H1 (cell line): ENCODE measurements at regions not wholly inside any gene's neighbourhood (a gene's known extent, or its start where the extent isn't known, plus 50 kb on each side); places are given as distances from the start of the nearest gene placed in this dataset.

Source experiments
- CTCF ChIA-PET: fragments of 300-600 bp; sonication (Branson Sonifier 250); formaldehyde crosslinking; loops from one replicate; lab custom pipeline; 2021; ENCODE audit not compliant: partially characterized antibody; lab: Charles Lee
- POLR2A ChIA-PET: fragments of 300-600 bp; sonication (Branson Sonifier 250); formaldehyde crosslinking; loops from one replicate; lab custom pipeline; 2021; ENCODE audit warnings: inconsistent platforms; ENCODE audit not compliant: partially characterized antibody; lab: Charles Lee
- DNase-seq, 2 experiments: peaks; one replicate each; pipeline versions ENCODE4 v3.0.0 to v3.0.0-alpha.2; 2010 to 2022; ENCODE audit warnings: low spot score in 2 of 2, low read depth in 1 of 2, mixed read lengths in 1 of 2
- FAIRE-seq: peaks from 2 replicates; lab custom pipeline; 2011; peaks lifted over from hg19 to GRCh38; lab: Jason Lieb, UNC
- H2AFZ ChIP-seq: 2 replicates; pipeline ENCODE4 v1.8.1; 2012; ENCODE audit warnings: low read length, inconsistent platforms
- H2AK5ac ChIP-seq: 2 replicates; pipeline ENCODE4 v1.6.1; 2013; ENCODE audit warnings: low read depth, low read length
- H2BK120ac ChIP-seq: replicated peaks from 2 replicates; pipeline ENCODE3; 2013; ENCODE audit warnings: low read depth, low read length, inconsistent platforms
- H2BK12ac ChIP-seq: 2 replicates; pipeline ENCODE4 v1.6.1; 2013; ENCODE audit warnings: low read depth, low read length
- H2BK15ac ChIP-seq: 2 replicates; pipeline ENCODE4 v1.6.1; 2013; ENCODE audit warnings: low read length
- H2BK20ac ChIP-seq: 2 replicates; pipeline ENCODE4 v1.6.1; 2013; ENCODE audit warnings: low read length
- H2BK5ac ChIP-seq: 2 replicates; pipeline ENCODE4 v1.6.1; 2013; ENCODE audit warnings: low read depth, low read length
- H3K14ac ChIP-seq: 2 replicates; pipeline ENCODE4 v1.6.1; 2013; ENCODE audit warnings: inconsistent platforms; ENCODE audit not compliant: insufficient read length
- H3K18ac ChIP-seq: 2 replicates; pipeline ENCODE4 v1.6.1; 2013; ENCODE audit warnings: low read length; ENCODE audit errors: extremely low read depth
- H3K23ac ChIP-seq: 2 replicates; pipeline ENCODE4 v1.6.1; 2013; ENCODE audit warnings: inconsistent platforms; ENCODE audit not compliant: insufficient read length
- H3K23me2 ChIP-seq: 2 replicates; pipeline ENCODE4 v1.6.1; 2013; ENCODE audit warnings: low read depth, low read length
- H3K27ac ChIP-seq: 2 replicates; pipeline ENCODE4 v1.6.1; 2011; ENCODE audit warnings: low read depth, low read length, inconsistent platforms
- H3K27me3 ChIP-seq, 4 experiments: replicated peaks in 1 of 4; 1 replicate in 1 of 4; 2 replicates in 3 of 4; pipeline versions ENCODE4 v1.6.1 to v1.8.1; 2011 to 2013; ENCODE audit warnings: low read length in 3 of 4, mild to moderate bottlenecking in 3 of 4, inconsistent platforms in 2 of 4, mixed read lengths in 2 of 4, moderate library complexity in 1 of 4; ENCODE audit not compliant: control insufficient read depth in 3 of 4, insufficient read depth in 3 of 4; ENCODE audit errors: extremely low read depth in 1 of 4
- H3K36me3 ChIP-seq, 4 experiments: 2 replicates each; pipeline versions ENCODE4 v1.6.1 to v1.8.1; 2011 to 2013; ENCODE audit warnings: mild to moderate bottlenecking in 4 of 4, low read length in 3 of 4, moderate library complexity in 2 of 4, control low read depth in 1 of 4, inconsistent platforms in 1 of 4; ENCODE audit not compliant: insufficient read depth in 4 of 4, control insufficient read depth in 2 of 4
- H3K4ac ChIP-seq: replicated peaks from 2 replicates; pipeline ENCODE3; 2013; ENCODE audit warnings: low read length, low read depth, mixed read lengths, inconsistent platforms; ENCODE audit not compliant: insufficient read length
- H3K4me1 ChIP-seq, 4 experiments: replicated peaks in 1 of 4; 1 replicate in 1 of 4; 2 replicates in 3 of 4; pipeline versions ENCODE4 v1.6.1 to v1.8.1; 2011 to 2013; ENCODE audit warnings: low read length in 3 of 4, inconsistent platforms in 2 of 4, mixed read lengths in 1 of 4; ENCODE audit not compliant: insufficient read depth in 4 of 4, control insufficient read depth in 3 of 4
- H3K4me2 ChIP-seq, 2 experiments: 2 replicates each; pipeline versions ENCODE4 v1.6.1 to v1.8.1; 2011 to 2013; ENCODE audit warnings: low read depth in 2 of 2, low read length in 2 of 2, control low read depth in 1 of 2, inconsistent platforms in 1 of 2, mild to moderate bottlenecking in 1 of 2; ENCODE audit not compliant: insufficient read depth in 1 of 2
- H3K4me3 ChIP-seq, 4 experiments: fragments of 200-600, 300-600 bp in 1 of 4; sonication (generic), shearing (Covaris generic), sonication (Bioruptor Twin) in 1 of 4; 2 replicates each; pipeline versions ENCODE4 v1.5.1 to v1.8.1; 2011 to 2016; ENCODE audit warnings: low read length in 4 of 4, low read depth in 3 of 4, control low read depth in 2 of 4, inconsistent platforms in 2 of 4, mild to moderate bottlenecking in 2 of 4, mixed read lengths in 1 of 4, moderate library complexity in 1 of 4; ENCODE audit not compliant: insufficient read depth in 2 of 4; ENCODE audit errors: extremely low read depth in 1 of 4
- H3K56ac ChIP-seq: replicated peaks from 2 replicates; pipeline ENCODE3; 2013; ENCODE audit warnings: low read depth, mild to moderate bottlenecking, mixed read lengths, low read length, inconsistent platforms; ENCODE audit not compliant: insufficient read length
- H3K79me1 ChIP-seq: 2 replicates; pipeline ENCODE4 v1.6.1; 2013; ENCODE audit warnings: low read depth, low read length, control low read depth
- H3K79me2 ChIP-seq, 2 experiments: 2 replicates each; pipeline versions ENCODE4 v1.6.1 to v1.8.1; 2012 to 2013; ENCODE audit warnings: low read length in 2 of 2, mild to moderate bottlenecking in 2 of 2, inconsistent platforms in 1 of 2; ENCODE audit not compliant: insufficient read depth in 2 of 2, control insufficient read depth in 1 of 2
- H3K9ac ChIP-seq, 4 experiments: replicated peaks in 1 of 4; 1 replicate in 1 of 4; 2 replicates in 3 of 4; pipeline versions ENCODE4 v1.6.1 to v1.8.1; 2011 to 2013; ENCODE audit warnings: low read depth in 3 of 4, low read length in 3 of 4, control low read depth in 2 of 4, mild to moderate bottlenecking in 2 of 4, moderate library complexity in 2 of 4, inconsistent platforms in 1 of 4; ENCODE audit errors: extremely low read depth in 1 of 4
- H3K9me3 ChIP-seq, 2 experiments: 2 replicates each; pipeline versions ENCODE4 v1.6.1 to v1.8.1; 2012 to 2013; ENCODE audit warnings: mild to moderate bottlenecking in 2 of 2, moderate library complexity in 2 of 2, control low read depth in 1 of 2, inconsistent platforms in 1 of 2, low read depth in 1 of 2, low read length in 1 of 2, mixed read lengths in 1 of 2; ENCODE audit not compliant: insufficient read depth in 2 of 2
- H4K20me1 ChIP-seq, 2 experiments: replicated peaks in 1 of 2; 2 replicates each; pipeline versions ENCODE3 to v1.8.1; 2011 to 2013; ENCODE audit warnings: inconsistent platforms in 2 of 2, low read length in 2 of 2, mild to moderate bottlenecking in 1 of 2; ENCODE audit not compliant: insufficient read depth in 2 of 2, control insufficient read depth in 1 of 2
- H4K5ac ChIP-seq: 2 replicates; pipeline ENCODE4 v1.6.1; 2013; ENCODE audit warnings: low read length, low read depth, mixed read lengths, inconsistent platforms; ENCODE audit not compliant: insufficient read length
- H4K8ac ChIP-seq: 2 replicates; pipeline ENCODE4 v1.8.0; 2013; ENCODE audit warnings: mild to moderate bottlenecking, moderate library complexity, low read length, inconsistent platforms; ENCODE audit not compliant: insufficient read depth; ENCODE audit errors: extremely low read depth
- H4K91ac ChIP-seq: replicated peaks from 2 replicates; pipeline ENCODE3; 2013; ENCODE audit warnings: low read length, mixed read lengths, inconsistent platforms; ENCODE audit not compliant: insufficient read length
- ATF2 ChIP-seq: IDR thresholded peaks from 2 replicates; pipeline ENCODE4 v1.6.1; 2012; ENCODE audit warnings: low read length, inconsistent platforms
- CTCF ChIP-seq, 3 experiments: IDR thresholded peaks; 1 replicate in 2 of 3; 2 replicates in 1 of 3; pipeline versions ENCODE4 v1.5.1 to v1.6.1; 2011; ENCODE audit warnings: low read length in 3 of 3, mild to moderate bottlenecking in 3 of 3, inconsistent platforms in 2 of 3, low read depth in 1 of 3, moderate library complexity in 1 of 3; ENCODE audit not compliant: insufficient read depth in 1 of 3; ENCODE audit errors: control extremely low read depth in 1 of 3
- E2F6 ChIP-seq: IDR thresholded peaks from 2 replicates; pipeline ENCODE4 v1.6.1; 2012; ENCODE audit warnings: inconsistent platforms
- EGR1 ChIP-seq: IDR thresholded peaks from 2 replicates; pipeline ENCODE4 v1.6.1; 2011; ENCODE audit warnings: low read depth, low read length, borderline replicate concordance
- POU5F1 ChIP-seq: IDR thresholded peaks from 2 replicates; pipeline ENCODE4 v1.6.1; 2011; ENCODE audit warnings: low read depth, mild to moderate bottlenecking, low read length, moderate library complexity
- RAD21 ChIP-seq, 2 experiments: IDR thresholded peaks in 1 of 2; conservative IDR thresholded peaks in 1 of 2; 2 replicates each; pipeline ENCODE4 v1.6.1; 2011; ENCODE audit warnings: low read depth in 2 of 2, low read length in 2 of 2, improper control_type of control experiment in 1 of 2, inconsistent platforms in 1 of 2, mild to moderate bottlenecking in 1 of 2, moderate library complexity in 1 of 2
- SAP30 ChIP-seq: fragments of 300-600 bp; sonication (generic); IDR thresholded peaks from 2 replicates; pipeline ENCODE4 v1.7.1; 2012; ENCODE audit warnings: low read length, moderate library complexity, mild to moderate bottlenecking, inconsistent platforms; ENCODE audit not compliant: insufficient read depth, insufficient replicate concordance
- YY1 ChIP-seq: IDR thresholded peaks from 2 replicates; pipeline ENCODE4 v1.6.1; 2011; ENCODE audit warnings: low read depth, mild to moderate bottlenecking, low read length
- WGBS, 2 experiments: shearing (Covaris generic) in 1 of 2; methylation state at CpG; one replicate each; pipeline versions ENCODE4 v1.1.6 to v1.1.7; 2013 to 2015; ENCODE audit warnings: low lambda C conversion rate in 2 of 2, mixed read lengths in 2 of 2, inconsistent platforms in 1 of 2, low coverage in 1 of 2, missing lambda C conversion rate in 1 of 2; ENCODE audit not compliant: insufficient replicate concordance in 2 of 2, insufficient coverage in 1 of 2, insufficient read length in 1 of 2; ENCODE audit errors: extremely low coverage in 1 of 2, missing lambda C conversion rate in 1 of 2; 5-methylcytosine and 5-hydroxymethylcytosine counted together

GRCh38 chr16:62821824-62822223, 785.6 kb upstream of the CDH8 start:
- H2BK20ac ChIP-seq = no peak overlapping the region
- no peak overlapping the region for H3K27ac ChIP-seq
- no peak overlapping the region for H2BK5ac ChIP-seq
- WGBS, 2 experiments = 97% methylated on average over 2 of the region's 2 CpGs; no CpG with 5 or more reads in 1 of the 2 experiments
- H2BK120ac ChIP-seq = no peak overlapping the region
- H3K14ac ChIP-seq = no peak overlapping the region
- no peak overlapping the region for H3K18ac ChIP-seq
- no peaks in the 10 kb centered on the region for H3K36me3 ChIP-seq
- no peak overlapping the region for H3K9ac ChIP-seq
- no peak overlapping the region for H3K4ac ChIP-seq
- no peak overlapping the region for H2AK5ac ChIP-seq
- H3K56ac ChIP-seq = no peak overlapping the region
- H3K79me1 ChIP-seq = no peaks in the 10 kb centered on the region
- POLR2A ChIA-PET = no interaction called here
- CTCF ChIA-PET = interaction anchor here (1.4 kb wide), 1 partner anchor 11 kb away, joined by 5 read pairs; no protein-coding TSS in a partner anchor
- no peaks in the 10 kb centered on the region for H3K4me1 ChIP-seq
- H3K9me3 ChIP-seq = 0 out of 4 replicates have a peak, but pooled peaks cover 0 to 3% of the 10 kb centered on the region in 2 experiments
- H2BK12ac ChIP-seq = no peak overlapping the region
- H4K91ac ChIP-seq = no peak overlapping the region
- H2AFZ ChIP-seq = no peak overlapping the region
- no peak overlapping the region for H2BK15ac ChIP-seq
- H3K23me2 ChIP-seq = no peaks in the 10 kb centered on the region
- no peak overlapping the region for H3K4me3 ChIP-seq
- no peaks in the 10 kb centered on the region for H3K27me3 ChIP-seq
- no peaks in the 10 kb centered on the region for H3K79me2 ChIP-seq
- no peak overlapping the region for H3K23ac ChIP-seq
- no peak overlapping the region for H3K4me2 ChIP-seq
- no peak overlapping the region for H4K5ac ChIP-seq
- DNase-seq (no peak), FAIRE-seq (no peak)
- H4K8ac ChIP-seq = no peak overlapping the region
- no peaks in the 10 kb centered on the region for H4K20me1 ChIP-seq
- TF ChIP-seq POU5F1 (no peak), CTCF (IDR thresholded peaks at IDR 0.05; ENCODE audit: control extremely low read depth in 1 of 3, insufficient read depth in 1 of 3, low read depth in 1 of 3, low read length in 3 of 3) (no peak), E2F6 (no peak), RAD21 (IDR thresholded peaks at IDR 0.05 in 1 of 2, conservative IDR thresholded peaks at IDR 0.05 in 1 of 2; ENCODE audit: low read depth in 2 of 2, low read length in 2 of 2) (no peak), SAP30 (no peak), EGR1 (no peak), ATF2 (no peak), YY1 (no peak)
